Keratinocyte (primary cell): ENCODE measurements at regions not wholly inside any gene's neighbourhood (a gene's known extent, or its start where the extent isn't known, plus 50 kb on each side); places are given as distances from the start of the nearest gene placed in this dataset.

ENCODE experiments used
- DNase-seq: peaks from one replicate; pipeline ENCODE4 v3.0.0-alpha.2; 2011; ENCODE audit warnings: low read depth, missing footprints, low spot score
- FAIRE-seq: peaks from 2 replicates; lab custom pipeline; 2011; peaks lifted over from hg19 to GRCh38; lab: Jason Lieb, UNC
- H2AFZ ChIP-seq: 2 replicates; pipeline ENCODE4 v1.6.0; 2012; ENCODE audit warnings: low read length, control low read depth, inconsistent platforms; ENCODE audit not compliant: control insufficient read depth
- H3K27ac ChIP-seq: 2 replicates; pipeline ENCODE4 v1.5.1; 2011; ENCODE audit warnings: low read length; ENCODE audit not compliant: control insufficient read depth, insufficient read depth
- H3K27me3 ChIP-seq: 3 replicates; pipeline ENCODE4 v1.6.0; 2011; ENCODE audit warnings: low read length; ENCODE audit not compliant: control insufficient read depth, insufficient read depth; ENCODE audit errors: extremely low read depth
- H3K36me3 ChIP-seq, 2 experiments: 2 replicates in 1 of 2; 3 replicates in 1 of 2; pipeline ENCODE4 v1.5.1; 2011; ENCODE audit warnings: low read length in 2 of 2, mild to moderate bottlenecking in 1 of 2; ENCODE audit not compliant: control insufficient read depth in 2 of 2, insufficient read depth in 2 of 2; ENCODE audit errors: extremely low read depth in 1 of 2
- H3K4me1 ChIP-seq: 3 replicates; pipeline ENCODE4 v1.5.1; 2011; ENCODE audit warnings: low read length; ENCODE audit not compliant: control insufficient read depth, insufficient read depth; ENCODE audit errors: extremely low read depth
- H3K4me2 ChIP-seq: 3 replicates; pipeline ENCODE4 v1.6.0; 2011; ENCODE audit warnings: low read depth, low read length; ENCODE audit not compliant: control insufficient read depth, insufficient read depth; ENCODE audit errors: extremely low read depth
- H3K4me3 ChIP-seq, 3 experiments: fragments of 200-600 bp in 1 of 3; sonication (generic) in 1 of 3; 2 replicates in 2 of 3; 3 replicates in 1 of 3; pipeline ENCODE4 v1.5.1; 2011 to 2016; ENCODE audit warnings: low read length in 3 of 3, mild to moderate bottlenecking in 3 of 3, control low read depth in 2 of 3, inconsistent platforms in 1 of 3, low read depth in 1 of 3, mixed read lengths in 1 of 3, mixed run types in 1 of 3, moderate library complexity in 1 of 3; ENCODE audit not compliant: control insufficient read depth in 2 of 3, insufficient read depth in 2 of 3; ENCODE audit errors: extremely low read depth in 1 of 3
- H3K79me2 ChIP-seq: 2 replicates; pipeline ENCODE4 v1.6.0; 2012; ENCODE audit warnings: low read length; ENCODE audit not compliant: control insufficient read depth, insufficient read depth
- H3K9ac ChIP-seq: 3 replicates; pipeline ENCODE4 v1.6.0; 2011; ENCODE audit warnings: low read length; ENCODE audit not compliant: control insufficient read depth, insufficient read depth; ENCODE audit errors: extremely low read depth
- H3K9me1 ChIP-seq: 3 replicates; pipeline ENCODE4 v1.6.0; 2011; ENCODE audit warnings: low read length; ENCODE audit not compliant: control insufficient read depth, insufficient read depth; ENCODE audit errors: extremely low read depth
- H3K9me3 ChIP-seq: 2 replicates; pipeline ENCODE4 v1.5.1; 2012; ENCODE audit warnings: low read depth, low read length; ENCODE audit not compliant: control insufficient read depth
- H4K20me1 ChIP-seq: 3 replicates; pipeline ENCODE4 v1.6.0; 2011; ENCODE audit warnings: low read length; ENCODE audit not compliant: control insufficient read depth, insufficient read depth; ENCODE audit errors: extremely low read depth
- CTCF ChIP-seq, 3 experiments: IDR thresholded peaks in 1 of 3; conservative IDR thresholded peaks in 1 of 3; optimal IDR thresholded peaks in 1 of 3; 2 replicates in 2 of 3; 3 replicates in 1 of 3; pipeline versions ENCODE3 to v1.5.1; 2011; ENCODE audit warnings: low read length in 3 of 3, mild to moderate bottlenecking in 3 of 3, moderate library complexity in 2 of 3, control low read depth in 1 of 3, inconsistent platforms in 1 of 3; ENCODE audit not compliant: insufficient read depth in 2 of 3; ENCODE audit errors: extremely low read depth in 1 of 3
- EZH2 ChIP-seq: IDR thresholded peaks from one replicate; pipeline ENCODE4 v1.6.1; 2012; ENCODE audit warnings: inconsistent platforms, mild to moderate bottlenecking, low read length, moderate library complexity
- dilution Hi-C: fragments of 300-500 bp; cut with MboI; formaldehyde crosslinking; loops from one replicate; pipeline ENCODE4 v1.7.0; 2020; ENCODE audit warnings: low sequenced_read_pairs; ENCODE audit not compliant: extremely low pct_ligation_motif_present

- Histone ChIP-seq H3K36me3 (no peaks in the 10 kb centered on the region), H4K20me1 (no peaks in the 10 kb centered on the region), H3K79me2 (no peaks in the 10 kb centered on the region), H3K9ac (no peak overlapping the region), H2AFZ (no peak overlapping the region), H3K27ac (no peak overlapping the region), H3K9me1 (no peaks in the 10 kb centered on the region), H3K4me3 (no peak overlapping the region), H3K27me3 (no peaks in the 10 kb centered on the region), H3K4me2 (no peak overlapping the region), H3K4me1 (no peaks in the 10 kb centered on the region), H3K9me3 (no peaks in the 10 kb centered on the region)
- FAIRE-seq (peak; percentile 70), DNase-seq (no peak)
- dilution Hi-C loops = loop anchor here (10.0 kb wide), 1 partner anchor 159 kb away; no protein-coding TSS in a partner anchor
- TF ChIP-seq EZH2 (no peak), CTCF (optimal IDR thresholded peaks at IDR 0.05 in 1 of 3, IDR thresholded peaks at IDR 0.05 in 1 of 3, conservative IDR thresholded peaks at IDR 0.05 in 1 of 3; ENCODE audit: extremely low read depth in 1 of 3, insufficient read depth in 2 of 3, low read length in 3 of 3) (peak; percentile 72 to 78 (median 76))
These were observed 58.0 kb upstream of the CYSLTR2 start for GRCh38 chr13:48595431-48596429.

- no peaks in the 10 kb centered on the region for H3K79me2 ChIP-seq
- no peak overlapping the region for H3K27ac ChIP-seq
- dilution Hi-C loops = no loop called here
- FAIRE-seq (no peak), DNase-seq (no peak)
- no peaks in the 10 kb centered on the region for H3K9me1 ChIP-seq
- no peak for TF ChIP-seq CTCF (optimal IDR thresholded peaks at IDR 0.05 in 1 of 3, IDR thresholded peaks at IDR 0.05 in 1 of 3, conservative IDR thresholded peaks at IDR 0.05 in 1 of 3; ENCODE audit: extremely low read depth in 1 of 3, insufficient read depth in 2 of 3, low read length in 3 of 3)
- TF ChIP-seq EZH2 = no peak
- H3K9ac ChIP-seq = no peak overlapping the region
- no peaks in the 10 kb centered on the region for H3K36me3 ChIP-seq
- no peaks in the 10 kb centered on the region for H3K27me3 ChIP-seq
- no peaks in the 10 kb centered on the region for H3K4me1 ChIP-seq
- H3K9me3 ChIP-seq = no peaks in the 10 kb centered on the region
- H3K4me3 ChIP-seq = no peak overlapping the region
- H2AFZ ChIP-seq = peak overlapping the region; percentile 15
- no peaks in the 10 kb centered on the region for H4K20me1 ChIP-seq
- H3K4me2 ChIP-seq = no peak overlapping the region
These were observed 53.1 kb upstream of the CYSLTR2 start for GRCh38 chr13:48600374-48601364.
